Pancreas (tissue), 10 donors: ENCODE measurements at regions not wholly inside any gene's neighbourhood (a gene's known extent, or its start where the extent isn't known, plus 50 kb on each side); places are given as distances from the start of the nearest gene placed in this dataset.

ENCODE experiments used
- ATAC-seq, 4 donors: fragments of 200-7000 bp; cut with Tn5 transposase; one replicate each; pipeline versions ENCODE4 v1.8.0 to v1.9.1; 2020; ENCODE audit warnings: mild to moderate bottlenecking in 4 of 4, moderate library complexity in 4 of 4
- DNase-seq, 6 donors: peaks; one replicate each; pipeline ENCODE4 v3.0.0-alpha.2; 2020
- FAIRE-seq: peaks from 2 replicates; lab custom pipeline; 2012; peaks lifted over from hg19 to GRCh38; lab: Jason Lieb, UNC
- H3K27ac ChIP-seq, 4 donors: fragments of 200-600 bp; sonication (generic); 1 replicate in 3 of 4; 2 replicates in 1 of 4; pipeline versions ENCODE4 v1.5.0 to v1.8.0; 2020
- H3K27me3 ChIP-seq, 4 donors: fragments of 200-600 bp; one replicate each; pipeline ENCODE4 v1.8.0; 2021
- H3K36me3 ChIP-seq, 3 donors: fragments of 200-600 bp; sonication (generic) in 1 of 3; one replicate each; pipeline versions ENCODE4 v1.5.0 to v1.8.0; 2020 to 2021
- H3K4me1 ChIP-seq, 3 donors: fragments of 200-600 bp; one replicate each; pipeline ENCODE4 v1.8.0; 2021
- H3K4me3 ChIP-seq, 4 donors: fragments of 200-600 bp; sonication (generic) in 2 of 4; one replicate each; pipeline versions ENCODE4 v1.5.0 to v1.8.0; 2020 to 2021
- H3K9me3 ChIP-seq, 4 donors: fragments of 200-600 bp; one replicate each; pipeline ENCODE4 v1.8.0; 2021
- WGBS, 2 donors: extraction: QIAGEN DNeasy Blood & Tissue Kit; methylation state at CpG; one replicate each; pipeline ENCODE4 v1.1.7; 2013; 5-methylcytosine and 5-hydroxymethylcytosine counted together
- intact Hi-C, 3 donors: fragments of 100-400 bp; cut with DNase I; formaldehyde crosslinking; loops; one replicate each; pipeline versions ENCODE4 v1.11.1 to v1.14.2; 2022
- TF ChIP-seq, protein P1 (sequence below), 4 donors: fragments of 200-600 bp; sonication (generic) in 3 of 4; IDR thresholded peaks; one replicate each; pipeline versions ENCODE4 v1.5.0 to v1.8.0; 2021; ENCODE audit warnings: antibody characterized with exemption in 4 of 4
- donor health status: healthy with polysubstance abuse.
- donor health status: DM: no; HTN: no; CAD: no; lungs with moderate emphysema.
- donor health status: DM: no; HTN: no; CAD: no.
- donor health status: control.
- donor health status: control.
- donor health status: Bipolar disorder and iron deficiency.
- donor health status: DM: yes; HTN: yes; CAD: no.
- donor health status: DM: no; HTN: no; CAD: no.
- donor health status: DM: no; HTN: no; CAD: no.
- donor health status: DM: yes; HTN: yes; CAD: no.

DNA sequence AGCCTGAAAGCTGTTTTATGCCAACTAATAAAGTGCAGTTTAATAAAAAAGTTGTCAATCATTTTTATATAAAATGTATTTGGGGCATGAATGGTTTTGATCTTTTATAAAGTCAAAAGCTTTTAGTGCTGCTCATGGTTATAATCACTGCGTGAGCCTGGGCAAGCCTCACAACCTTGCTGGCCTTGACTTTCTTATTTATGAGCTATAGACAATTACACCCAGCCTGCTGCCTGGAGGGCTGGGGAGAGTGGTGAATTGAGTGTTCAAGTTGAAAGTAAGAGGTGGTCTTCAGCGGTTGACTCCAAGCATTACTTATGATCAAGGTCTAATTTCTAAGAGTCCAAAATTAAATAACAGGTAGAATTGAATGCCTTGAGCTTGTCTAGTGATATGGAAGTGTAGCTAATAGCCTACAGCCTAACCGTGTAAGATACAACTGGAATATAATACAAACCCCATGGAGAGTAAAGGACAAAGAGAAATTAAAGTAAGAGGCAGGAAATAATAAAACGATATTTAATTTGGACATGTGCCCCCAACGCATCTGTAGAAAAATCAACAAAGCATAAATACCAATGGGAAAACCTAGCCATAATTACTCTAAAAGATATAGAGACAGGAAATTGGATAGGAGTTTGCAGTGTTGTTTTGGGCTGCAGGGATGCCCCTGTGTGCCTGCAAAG is 106.0 kb upstream of the CYP1B1 start:
- DNase-seq (no peak), ATAC-seq (no peak), FAIRE-seq (no peak)
- H3K4me3 ChIP-seq: no peak overlapping the region
- no peaks in the 10 kb centered on the region for H3K27me3 ChIP-seq
- H3K4me1 ChIP-seq: peaks cover 0 to 5% (median 0%) of the 10 kb centered on the region in 3 donors
- no peak overlapping the region for H3K27ac ChIP-seq
- intact Hi-C loops: no loop called here
- 67 to 77% methylated on average over 5 of the region's 5 CpGs for WGBS, 2 donors
- TF ChIP-seq, protein P1, sequence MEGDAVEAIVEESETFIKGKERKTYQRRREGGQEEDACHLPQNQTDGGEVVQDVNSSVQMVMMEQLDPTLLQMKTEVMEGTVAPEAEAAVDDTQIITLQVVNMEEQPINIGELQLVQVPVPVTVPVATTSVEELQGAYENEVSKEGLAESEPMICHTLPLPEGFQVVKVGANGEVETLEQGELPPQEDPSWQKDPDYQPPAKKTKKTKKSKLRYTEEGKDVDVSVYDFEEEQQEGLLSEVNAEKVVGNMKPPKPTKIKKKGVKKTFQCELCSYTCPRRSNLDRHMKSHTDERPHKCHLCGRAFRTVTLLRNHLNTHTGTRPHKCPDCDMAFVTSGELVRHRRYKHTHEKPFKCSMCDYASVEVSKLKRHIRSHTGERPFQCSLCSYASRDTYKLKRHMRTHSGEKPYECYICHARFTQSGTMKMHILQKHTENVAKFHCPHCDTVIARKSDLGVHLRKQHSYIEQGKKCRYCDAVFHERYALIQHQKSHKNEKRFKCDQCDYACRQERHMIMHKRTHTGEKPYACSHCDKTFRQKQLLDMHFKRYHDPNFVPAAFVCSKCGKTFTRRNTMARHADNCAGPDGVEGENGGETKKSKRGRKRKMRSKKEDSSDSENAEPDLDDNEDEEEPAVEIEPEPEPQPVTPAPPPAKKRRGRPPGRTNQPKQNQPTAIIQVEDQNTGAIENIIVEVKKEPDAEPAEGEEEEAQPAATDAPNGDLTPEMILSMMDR (IDR thresholded peaks at IDR 0.05): no peak
- H3K9me3 ChIP-seq: no peaks in the 10 kb centered on the region
- no peaks in the 10 kb centered on the region for H3K36me3 ChIP-seq

DNA sequence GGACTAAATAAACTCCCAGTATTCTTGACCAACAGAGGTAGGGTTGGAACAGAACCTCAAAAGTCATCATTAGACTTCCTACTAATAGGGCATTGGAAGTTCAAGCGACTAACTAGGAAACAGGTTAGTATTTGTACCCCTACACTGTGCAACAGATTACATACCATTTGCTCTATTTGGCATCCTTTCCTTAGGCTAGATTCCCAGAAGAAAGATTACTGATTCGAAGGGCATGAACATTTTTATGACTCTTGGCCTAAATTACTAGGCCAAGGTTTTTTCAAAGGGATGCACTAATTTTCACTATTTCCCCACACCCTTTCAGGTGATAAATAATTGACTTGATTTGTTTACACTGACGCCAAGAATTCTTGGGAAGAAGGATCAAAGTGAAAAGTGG is 104.8 kb upstream of the CYP1B1 start:
- 60 to 64% methylated on average over 3 of the region's 3 CpGs for WGBS, 2 donors
- Histone ChIP-seq H3K27ac (no peak overlapping the region), H3K36me3 (no peaks in the 10 kb centered on the region), H3K9me3 (no peaks in the 10 kb centered on the region), H3K27me3 (no peaks in the 10 kb centered on the region), H3K4me1 (peaks cover 0 to 5% (median 0%) of the 10 kb centered on the region in 3 donors), H3K4me3 (no peak overlapping the region)
- FAIRE-seq (no peak), DNase-seq (no peak), ATAC-seq (no peak)
- TF ChIP-seq, protein P1 (IDR thresholded peaks at IDR 0.05): no peak
- intact Hi-C loops: no loop called here

DNA sequence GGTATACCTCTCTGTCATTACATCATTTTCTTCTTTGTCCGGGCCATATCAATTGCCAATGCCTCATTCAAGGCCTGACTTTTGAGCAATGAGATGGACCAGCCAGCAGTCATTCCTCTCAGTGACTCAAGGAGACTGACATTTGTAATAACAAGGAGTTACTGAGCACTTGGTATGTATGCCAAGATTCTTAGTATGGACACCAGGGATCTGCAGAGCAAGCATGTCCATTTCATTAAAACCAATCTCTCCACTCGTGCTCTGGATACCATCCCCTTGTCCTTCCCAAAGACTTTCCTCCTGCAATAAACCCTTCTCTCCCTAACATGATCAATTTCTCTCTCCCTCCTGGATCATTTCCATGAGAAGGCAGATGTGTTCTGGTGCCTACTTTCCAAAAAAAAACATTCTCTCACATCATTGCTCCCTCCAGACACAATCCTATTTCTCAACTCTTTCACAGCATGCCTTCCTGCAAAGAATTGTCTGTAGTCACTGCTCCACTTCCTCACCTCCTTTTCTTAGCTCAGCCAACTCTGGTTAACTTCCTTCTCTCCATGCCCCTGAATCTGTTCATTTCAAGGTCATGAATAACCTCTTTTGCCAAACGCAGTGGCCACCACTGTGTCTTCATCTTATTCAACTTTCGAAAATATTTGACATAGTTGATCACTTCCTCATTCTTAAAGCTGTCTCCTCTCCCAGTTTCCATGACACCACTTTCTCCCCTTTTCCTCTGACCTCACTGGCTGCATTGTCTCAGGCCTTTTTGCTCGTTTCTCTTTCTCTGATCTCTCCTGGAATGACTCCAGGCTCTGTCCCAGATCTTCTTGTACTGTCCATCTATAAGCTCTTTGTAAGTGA is 102.8 kb upstream of the CYP1B1 start:
- 33 to 39% methylated on average over 5 of the region's 5 CpGs for WGBS, 2 donors
- no peak for FAIRE-seq

DNA sequence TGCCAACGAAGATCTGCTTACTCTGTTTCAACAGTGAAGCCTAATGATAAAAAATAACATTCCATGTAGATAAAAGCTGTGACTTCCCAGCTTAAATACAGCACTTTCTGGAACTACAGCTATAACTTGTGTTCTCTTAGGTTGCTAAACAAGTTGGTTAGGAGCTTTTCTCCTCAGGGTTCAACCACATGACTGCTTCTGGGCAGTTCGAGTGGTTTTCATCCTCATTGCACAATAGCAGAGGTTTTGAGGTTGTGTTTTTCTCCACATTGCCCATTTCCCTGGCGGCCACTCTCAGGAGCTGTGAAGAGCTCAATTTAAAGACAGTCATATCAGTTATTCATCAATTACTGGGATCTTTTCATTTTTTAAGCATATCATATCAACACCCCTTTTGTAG is 102.2 kb upstream of the CYP1B1 start:
- peak overlapping the region in 2 of 4 donors; percentile 40 to 45 for H3K27ac ChIP-seq
- peak in 1 of 6 donors; percentile 31 for DNase-seq
- TF ChIP-seq, protein P1 (IDR thresholded peaks at IDR 0.05): no peak

More for the DNA sequence above, 102.8 kb upstream of the CYP1B1 start:
- intact Hi-C loops: no loop called here
- Histone ChIP-seq H3K4me1 (peaks cover 0 to 5% (median 0%) of the 10 kb centered on the region in 3 donors), H3K27me3 (no peaks in the 10 kb centered on the region), H3K36me3 (no peaks in the 10 kb centered on the region), H3K9me3 (no peaks in the 10 kb centered on the region), H3K4me3 (no peak overlapping the region), H3K27ac (peak overlapping the region in 2 of 4 donors; percentile 40 to 45)
- TF ChIP-seq, protein P1 (IDR thresholded peaks at IDR 0.05): no peak
- DNase-seq: peak in 1 of 6 donors; percentile 33
- ATAC-seq: peak in 3 of 4 donors; percentile 53 to 62 (median 61)

More for the DNA sequence above, 102.2 kb upstream of the CYP1B1 start:
- H3K4me1 ChIP-seq: peaks cover 0 to 5% (median 0%) of the 10 kb centered on the region in 3 donors
- intact Hi-C loops: no loop called here
- no peaks in the 10 kb centered on the region for H3K36me3 ChIP-seq
- FAIRE-seq (no peak), ATAC-seq (peak in 3 of 4 donors; percentile 51 to 71 (median 68))
- H3K4me3 ChIP-seq: no peak overlapping the region
- H3K9me3 ChIP-seq: no peaks in the 10 kb centered on the region
- 51 to 67% methylated on average over 3 of the region's 3 CpGs for WGBS, 2 donors
- H3K27me3 ChIP-seq: no peaks in the 10 kb centered on the region
